ENCODE measurements at regions not wholly inside any gene's neighbourhood (a gene's known extent, or its start where the extent isn't known, plus 50 kb on each side); places are given as distances from the start of the nearest gene placed in this dataset.
A peak's percentile ranks its signal among the peaks of the same experiment; 100 is the strongest.

DNA sequence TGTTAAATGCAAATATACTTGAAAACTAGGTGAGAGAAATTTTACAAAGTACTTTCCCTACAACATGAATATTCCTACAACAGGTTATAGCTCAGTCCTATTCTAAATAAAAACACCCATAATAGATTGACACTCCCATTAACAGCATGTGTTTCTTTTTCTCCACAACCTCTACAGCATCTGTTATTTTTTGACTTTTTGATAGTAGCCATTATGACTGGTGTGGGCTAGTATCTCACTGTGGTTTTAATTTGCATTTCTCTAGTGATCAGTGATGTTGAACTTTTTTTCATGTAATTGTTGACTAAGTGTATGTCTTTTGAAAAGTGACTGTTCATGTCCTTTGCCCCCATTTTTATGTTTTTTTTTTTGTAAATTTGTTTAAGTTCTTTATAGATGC lies 1506.1 kb upstream of the CDH9 start:
- DNase-seq, result no peak

GRCh38 chr5:28543473-28544098 lies 1505.2 kb upstream of the CDH9 start:
- no peak for DNase-seq

GRCh38 chr5:28542987-28543386 lies 1504.6 kb upstream of the CDH9 start:
- peak; percentile 94 for DNase-seq

GRCh38 chr5:28523888-28524635 lies 1485.7 kb upstream of the CDH9 start:
- DNase-seq, result peak; percentile 96

- DNase-seq, result no peak
Measured at GRCh38 chr5:28523416-28523815, 1485.0 kb upstream of the CDH9 start.

DNA sequence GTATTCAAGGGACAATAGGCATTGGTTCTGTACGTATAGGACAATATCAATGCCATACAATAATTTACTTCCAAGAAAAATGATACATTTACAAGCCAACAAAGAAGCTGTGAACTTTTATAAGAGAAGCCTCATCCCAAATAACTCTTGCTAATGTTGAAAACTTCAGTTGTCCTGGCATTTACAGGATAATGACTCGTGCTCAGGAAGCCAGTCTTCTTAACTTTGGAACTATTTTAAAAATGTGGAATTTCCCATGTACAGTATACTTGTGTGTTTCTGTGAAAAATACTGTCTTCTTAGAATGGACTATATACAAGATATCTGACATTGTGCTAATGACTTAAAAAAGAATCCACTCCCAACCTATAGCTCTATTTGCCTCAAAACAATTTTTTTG lies 1479.3 kb upstream of the CDH9 start:
- peak; percentile 72 for DNase-seq

- no peak for DNase-seq
Measured at GRCh38 chr5:28516722-28517121, 1478.3 kb upstream of the CDH9 start.

GRCh38 chr5:28512648-28513047 lies 1474.3 kb upstream of the CDH9 start:
- DNase-seq, result no peak

DNA sequence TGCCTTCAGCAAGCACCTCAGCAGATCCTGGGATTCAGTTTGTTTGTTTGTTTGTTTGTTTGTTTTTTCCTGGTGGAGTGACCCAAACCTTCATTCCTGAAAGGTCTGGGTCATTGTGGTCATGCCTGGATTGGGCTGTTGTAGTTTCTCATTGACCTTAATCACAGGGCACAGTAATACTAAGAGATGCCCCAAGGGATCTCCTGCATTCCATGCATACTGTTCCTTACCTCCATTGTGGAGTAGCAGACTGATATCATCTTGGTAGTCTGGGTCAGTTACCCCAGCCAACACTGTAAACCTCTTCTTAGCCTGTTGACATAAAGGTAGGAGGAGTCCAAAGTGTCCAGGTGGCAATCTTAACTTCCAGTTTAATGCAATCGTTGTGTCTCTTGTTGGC lies 1466.7 kb upstream of the CDH9 start:
- no peak for DNase-seq

GRCh38 chr5:28500511-28500910 lies 1462.1 kb upstream of the CDH9 start:
- no peak for DNase-seq

GRCh38 chr5:28499766-28500290 lies 1461.4 kb upstream of the CDH9 start:
- DNase-seq, result peak; percentile 56

GRCh38 chr5:28495876-28496275 lies 1457.5 kb upstream of the CDH9 start:
- no peak for DNase-seq

GRCh38 chr5:28493456-28493855 lies 1455.1 kb upstream of the CDH9 start:
- no peak for DNase-seq

GRCh38 chr5:28488752-28489151 lies 1450.4 kb upstream of the CDH9 start:
- DNase-seq, result no peak

- no peak for DNase-seq
Measured at GRCh38 chr5:28483327-28484025, 1445.1 kb upstream of the CDH9 start.

DNA sequence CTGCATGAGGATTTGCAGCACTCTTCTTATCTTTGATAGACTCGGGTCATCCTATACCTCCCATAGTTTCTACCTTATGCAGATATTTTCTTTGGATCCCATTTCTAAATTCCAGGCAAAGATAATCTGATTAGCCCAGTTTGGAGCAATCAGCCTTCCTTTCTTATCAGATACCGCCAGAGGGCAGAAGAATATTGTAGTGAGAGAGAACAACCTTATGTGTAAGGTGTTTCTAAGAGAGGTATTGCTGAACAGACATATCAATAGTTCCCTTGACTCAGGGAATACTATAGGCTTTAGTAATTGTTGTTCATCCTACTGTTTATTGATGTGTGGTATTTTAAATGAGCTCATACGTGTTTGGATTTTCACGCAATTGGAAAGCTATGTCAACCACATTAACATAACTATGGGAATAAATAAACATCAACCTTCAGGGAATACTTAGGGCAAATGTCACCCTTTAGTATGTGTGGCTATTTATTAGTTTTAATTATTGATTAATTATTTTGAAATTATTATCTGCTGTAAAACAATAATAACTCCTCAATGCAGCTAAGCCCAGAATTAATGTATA lies 1435.2 kb upstream of the CDH9 start:
- no peak for DNase-seq

DNA sequence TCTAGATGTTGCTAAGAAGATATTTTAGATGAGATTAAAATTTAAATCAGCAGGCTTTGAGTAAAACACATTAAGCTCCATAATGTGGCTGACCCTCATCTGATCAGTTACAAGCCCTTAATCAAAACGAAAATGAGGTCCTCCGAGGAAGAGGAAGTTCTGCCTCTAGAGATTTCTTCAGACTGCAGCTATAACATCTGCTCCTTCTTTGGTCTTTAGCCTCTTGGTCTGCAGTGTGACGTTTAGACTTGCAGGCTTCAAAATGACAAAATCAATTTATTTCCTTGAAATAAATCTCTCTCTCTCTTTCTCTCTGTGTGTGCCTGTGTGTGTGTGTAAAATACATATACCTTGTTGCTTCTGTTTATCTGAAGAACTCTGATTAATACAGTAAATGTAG lies 1429.8 kb upstream of the CDH9 start:
- peak; percentile 8 for DNase-seq

DNA sequence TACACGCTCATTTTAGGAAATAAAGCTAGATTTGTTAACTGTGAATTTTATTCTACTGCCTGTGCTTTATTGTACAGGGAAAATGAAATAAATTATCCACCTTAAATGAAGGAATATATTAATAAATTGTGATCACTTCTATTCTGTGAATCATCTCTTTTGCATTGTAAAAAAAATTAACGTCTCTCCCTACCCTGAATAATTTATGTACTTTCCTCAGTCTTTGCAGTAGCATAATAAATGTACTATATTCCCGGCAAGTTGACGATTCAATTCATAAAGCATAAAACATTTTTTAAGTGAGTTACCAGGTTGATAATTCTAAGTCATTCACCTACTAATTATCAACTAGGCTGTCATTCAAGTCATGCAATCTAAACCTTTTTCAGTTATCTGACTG lies 1425.3 kb upstream of the CDH9 start:
- no peak for DNase-seq

DNA sequence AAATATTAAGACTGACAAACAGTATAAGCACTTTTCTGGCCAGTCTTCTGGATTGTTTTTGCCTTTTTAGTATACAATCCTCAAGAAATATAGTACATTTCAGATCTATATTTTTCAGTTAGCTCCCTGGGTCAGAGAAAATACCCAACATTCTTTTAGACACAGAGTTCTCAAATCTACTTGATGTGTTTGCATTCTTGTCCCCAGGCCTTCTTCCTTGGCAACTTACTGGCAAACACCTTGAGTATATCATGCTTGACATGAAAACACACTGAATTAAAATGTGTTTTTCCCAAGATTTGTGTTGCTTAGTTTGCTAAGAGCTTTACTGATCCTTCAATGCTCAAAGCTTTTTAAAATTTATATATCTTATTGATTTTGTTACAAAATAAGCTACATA lies 1413.1 kb upstream of the CDH9 start:
- no peak for DNase-seq

DNA sequence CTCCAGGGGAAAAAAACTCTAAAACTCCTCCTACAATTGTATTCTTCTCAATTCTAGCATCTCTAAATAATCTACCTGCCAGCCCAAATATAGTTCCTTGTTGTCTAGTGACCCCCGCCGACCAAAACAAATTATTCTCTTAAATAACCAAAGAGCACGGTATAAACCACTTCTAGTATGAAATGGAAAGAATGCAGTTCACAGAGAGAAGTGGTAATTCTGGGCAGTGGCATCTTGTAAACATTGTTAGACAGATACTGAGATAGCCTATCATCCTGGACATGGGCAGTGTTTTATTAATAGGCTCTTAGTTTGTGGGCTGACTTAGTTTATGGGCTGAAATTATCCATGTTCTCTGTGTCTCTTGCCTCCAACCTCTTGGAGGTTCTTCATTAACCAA lies 1412.6 kb upstream of the CDH9 start:
- DNase-seq, result no peak

- no peak for DNase-seq
Measured at GRCh38 chr5:28448791-28449190, 1410.4 kb upstream of the CDH9 start.

DNA sequence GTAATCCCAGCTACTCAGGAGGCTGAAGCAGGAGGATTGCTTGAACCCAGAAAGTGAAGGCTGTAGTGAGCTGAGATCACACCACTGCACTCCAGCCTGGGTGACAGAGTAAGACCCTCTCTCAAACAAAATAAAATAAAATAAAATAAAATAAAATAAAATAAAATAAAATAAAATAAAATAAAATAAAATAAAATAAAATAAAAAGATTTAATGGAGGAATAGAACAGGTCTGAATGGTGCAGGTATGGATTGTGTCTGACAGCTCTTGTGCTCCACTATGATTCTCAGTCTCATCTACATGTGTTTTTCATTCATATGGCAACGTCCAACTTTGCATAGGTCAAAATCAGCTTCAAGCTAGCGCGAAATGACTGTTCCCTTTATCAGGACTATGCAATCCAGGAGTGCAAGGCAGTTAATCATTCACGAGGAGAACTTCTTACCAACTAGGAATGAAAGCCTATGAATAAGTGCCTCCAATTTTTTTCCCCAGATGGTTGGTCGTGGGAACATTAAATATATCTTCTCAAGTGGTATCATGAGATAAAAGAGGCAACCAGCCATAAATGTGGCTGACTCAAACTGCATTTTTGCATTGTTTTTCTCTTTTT lies 1392.3 kb upstream of the CDH9 start:
- DNase-seq, result no peak

- DNase-seq, result no peak
Measured at GRCh38 chr5:28421141-28421540, 1382.8 kb upstream of the CDH9 start.
